Neural cell (in vitro differentiated cells): ENCODE measurements at regions not wholly inside any gene's neighbourhood (a gene's known extent, or its start where the extent isn't known, plus 50 kb on each side); places are given as distances from the start of the nearest gene placed in this dataset.

Source experiments
- H2AFZ ChIP-seq: fragments of 200-600, 300-800 bp; sonication (generic), shearing (Covaris generic); 2 replicates; pipeline ENCODE4 v1.6.0; 2014; ENCODE audit warnings: low read depth, mild to moderate bottlenecking, antibody characterized with exemption, low read length, moderate library complexity
- H3F3A ChIP-seq: fragments of 200-600 bp; shearing (Covaris generic); 2 replicates; pipeline ENCODE4 v1.6.1; 2016; ENCODE audit warnings: mild to moderate bottlenecking, moderate library complexity, mixed read lengths, antibody characterized with exemption, low read length; ENCODE audit not compliant: insufficient read depth, poor library complexity, severe bottlenecking
- H3K27ac ChIP-seq: fragments of 200-600, 300-800 bp; sonication (generic), shearing (Covaris generic); 2 replicates; pipeline ENCODE4 v1.5.1; 2014; ENCODE audit warnings: mild to moderate bottlenecking, low read length, moderate library complexity
- H3K27me3 ChIP-seq: fragments of 300-800, 200-600 bp; sonication (generic), shearing (Covaris generic); 2 replicates; pipeline ENCODE4 v1.6.0; 2014; ENCODE audit warnings: mild to moderate bottlenecking, low read depth, low read length, moderate library complexity; ENCODE audit not compliant: insufficient read depth
- H3K36me3 ChIP-seq: fragments of 300-800, 200-600 bp; sonication (generic), shearing (Covaris generic); 2 replicates; pipeline ENCODE4 v1.5.1; 2014; ENCODE audit warnings: mild to moderate bottlenecking, antibody characterized with exemption, low read length, moderate library complexity; ENCODE audit not compliant: insufficient read depth
- H3K4me2 ChIP-seq: fragments of 300-800, 200-600 bp; sonication (generic), shearing (Covaris generic); 2 replicates; pipeline ENCODE4 v1.6.0; 2014; ENCODE audit warnings: mild to moderate bottlenecking, low read length
- H3K4me3 ChIP-seq: fragments of 300-800, 200-600 bp; sonication (generic), shearing (Covaris generic); 2 replicates; pipeline ENCODE4 v1.5.1; 2014; ENCODE audit warnings: mild to moderate bottlenecking, low read length, moderate library complexity
- H3K79me2 ChIP-seq: fragments of 200-600 bp; shearing (Covaris generic); replicated peaks from 2 replicates; pipeline ENCODE4 v1.6.0; 2014; ENCODE audit warnings: mild to moderate bottlenecking, low read length, moderate library complexity; ENCODE audit not compliant: insufficient read depth
- H3K9ac ChIP-seq: fragments of 300-800, 200-600 bp; sonication (generic), shearing (Covaris generic); 2 replicates; pipeline ENCODE4 v1.6.1; 2016; ENCODE audit warnings: mild to moderate bottlenecking, low read length, mixed read lengths
- H3K9me2 ChIP-seq: fragments of 200-600 bp; shearing (Covaris generic); 2 replicates; pipeline ENCODE4 v1.6.1; 2016; ENCODE audit warnings: mild to moderate bottlenecking, low read length, mixed read lengths; ENCODE audit not compliant: insufficient read depth
- H3K9me3 ChIP-seq: fragments of 200-600, 300-800 bp; sonication (generic), shearing (Covaris generic); 2 replicates; pipeline ENCODE4 v1.6.1; 2016; ENCODE audit warnings: mild to moderate bottlenecking, mixed run types, low read length, moderate library complexity, mixed read lengths
- H4K20me1 ChIP-seq: fragments of 200-600 bp; shearing (Covaris generic); 2 replicates; pipeline ENCODE4 v1.6.1; 2016; ENCODE audit warnings: mild to moderate bottlenecking, mixed run types; ENCODE audit not compliant: insufficient read depth
- EP300 ChIP-seq: fragments of 450-650 bp; conservative IDR thresholded peaks from 2 replicates; pipeline ENCODE4 v1.6.1; 2014; ENCODE audit warnings: antibody characterized with exemption, mild to moderate bottlenecking, moderate library complexity; ENCODE audit not compliant: poor library complexity, severe bottlenecking
- EZH2 ChIP-seq: fragments of 200-600, 300-800 bp; shearing (Covaris generic), sonication (generic); IDR thresholded peaks from 2 replicates; pipeline ENCODE4 v1.6.1; 2014; ENCODE audit warnings: antibody characterized with exemption, low read length, borderline replicate concordance, mild to moderate bottlenecking; ENCODE audit not compliant: insufficient read depth, poor library complexity, severe bottlenecking
- MXI1 ChIP-seq: fragments of 450-650 bp; conservative IDR thresholded peaks from 2 replicates; pipeline ENCODE4 v1.6.1; 2014; ENCODE audit warnings: antibody characterized with exemption, mild to moderate bottlenecking; ENCODE audit not compliant: poor library complexity, severe bottlenecking
- POLR2AphosphoS5 ChIP-seq: IDR thresholded peaks from 2 replicates; pipeline ENCODE4 v1.6.1; 2012
- RAD21 ChIP-seq: fragments of 450-650 bp; conservative IDR thresholded peaks from 2 replicates; pipeline ENCODE4 v1.6.1; 2014; ENCODE audit warnings: antibody characterized with exemption, mild to moderate bottlenecking, moderate library complexity
- SMC3 ChIP-seq: fragments of 450-650 bp; conservative IDR thresholded peaks from 2 replicates; pipeline ENCODE4 v1.6.1; 2014; ENCODE audit warnings: antibody characterized with exemption, mild to moderate bottlenecking, moderate library complexity; ENCODE audit not compliant: poor library complexity
- TAF1 ChIP-seq: IDR thresholded peaks from 2 replicates; pipeline ENCODE4 v1.6.1; 2012; ENCODE audit warnings: low read depth
- TF ChIP-seq, protein P1 (sequence below): fragments of 450-650 bp; IDR thresholded peaks from 2 replicates; pipeline ENCODE4 v1.5.1; 2014; ENCODE audit warnings: antibody characterized with exemption, mild to moderate bottlenecking, moderate library complexity; ENCODE audit not compliant: poor library complexity, severe bottlenecking
- TF ChIP-seq, protein P2 (sequence below): IDR thresholded peaks from 2 replicates; pipeline ENCODE4 v1.6.1; 2012; ENCODE audit warnings: borderline replicate concordance

DNA sequence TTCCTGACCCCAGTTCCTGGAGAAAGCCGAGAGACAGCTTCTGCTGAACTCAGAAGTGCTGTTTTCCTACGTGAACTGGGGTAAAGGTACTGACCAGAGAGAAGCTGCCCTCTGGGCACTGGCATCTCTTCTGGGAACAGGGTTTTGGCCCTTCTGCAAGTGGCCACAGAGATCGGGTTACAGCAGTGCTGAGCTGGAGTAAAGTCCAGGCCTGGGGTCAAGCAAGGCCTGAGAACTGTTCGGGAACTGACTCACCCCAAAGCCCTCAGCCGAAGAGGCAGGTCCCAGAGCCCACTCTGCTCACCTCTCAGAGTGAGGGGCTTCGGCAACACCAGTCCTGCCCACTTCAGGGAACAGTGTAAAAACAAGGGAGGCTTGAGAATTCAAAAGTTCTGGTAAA is 177.2 kb upstream of the RUNX1 start:
- no peak overlapping the region for H2AFZ ChIP-seq
- no peaks in the 10 kb centered on the region for H3K27me3 ChIP-seq
- no peak overlapping the region for H3K4me2 ChIP-seq
- no peak overlapping the region for H3K9ac ChIP-seq
- H3K4me3 ChIP-seq, result no peak overlapping the region
- no peak overlapping the region for H3K27ac ChIP-seq
- no peaks in the 10 kb centered on the region for H3F3A ChIP-seq
- no peak for TF ChIP-seq EP300
- TF ChIP-seq, protein P1, sequence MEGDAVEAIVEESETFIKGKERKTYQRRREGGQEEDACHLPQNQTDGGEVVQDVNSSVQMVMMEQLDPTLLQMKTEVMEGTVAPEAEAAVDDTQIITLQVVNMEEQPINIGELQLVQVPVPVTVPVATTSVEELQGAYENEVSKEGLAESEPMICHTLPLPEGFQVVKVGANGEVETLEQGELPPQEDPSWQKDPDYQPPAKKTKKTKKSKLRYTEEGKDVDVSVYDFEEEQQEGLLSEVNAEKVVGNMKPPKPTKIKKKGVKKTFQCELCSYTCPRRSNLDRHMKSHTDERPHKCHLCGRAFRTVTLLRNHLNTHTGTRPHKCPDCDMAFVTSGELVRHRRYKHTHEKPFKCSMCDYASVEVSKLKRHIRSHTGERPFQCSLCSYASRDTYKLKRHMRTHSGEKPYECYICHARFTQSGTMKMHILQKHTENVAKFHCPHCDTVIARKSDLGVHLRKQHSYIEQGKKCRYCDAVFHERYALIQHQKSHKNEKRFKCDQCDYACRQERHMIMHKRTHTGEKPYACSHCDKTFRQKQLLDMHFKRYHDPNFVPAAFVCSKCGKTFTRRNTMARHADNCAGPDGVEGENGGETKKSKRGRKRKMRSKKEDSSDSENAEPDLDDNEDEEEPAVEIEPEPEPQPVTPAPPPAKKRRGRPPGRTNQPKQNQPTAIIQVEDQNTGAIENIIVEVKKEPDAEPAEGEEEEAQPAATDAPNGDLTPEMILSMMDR, result no peak
- TF ChIP-seq RAD21, result no peak
- no peak for TF ChIP-seq MXI1
- TF ChIP-seq, protein P2, sequence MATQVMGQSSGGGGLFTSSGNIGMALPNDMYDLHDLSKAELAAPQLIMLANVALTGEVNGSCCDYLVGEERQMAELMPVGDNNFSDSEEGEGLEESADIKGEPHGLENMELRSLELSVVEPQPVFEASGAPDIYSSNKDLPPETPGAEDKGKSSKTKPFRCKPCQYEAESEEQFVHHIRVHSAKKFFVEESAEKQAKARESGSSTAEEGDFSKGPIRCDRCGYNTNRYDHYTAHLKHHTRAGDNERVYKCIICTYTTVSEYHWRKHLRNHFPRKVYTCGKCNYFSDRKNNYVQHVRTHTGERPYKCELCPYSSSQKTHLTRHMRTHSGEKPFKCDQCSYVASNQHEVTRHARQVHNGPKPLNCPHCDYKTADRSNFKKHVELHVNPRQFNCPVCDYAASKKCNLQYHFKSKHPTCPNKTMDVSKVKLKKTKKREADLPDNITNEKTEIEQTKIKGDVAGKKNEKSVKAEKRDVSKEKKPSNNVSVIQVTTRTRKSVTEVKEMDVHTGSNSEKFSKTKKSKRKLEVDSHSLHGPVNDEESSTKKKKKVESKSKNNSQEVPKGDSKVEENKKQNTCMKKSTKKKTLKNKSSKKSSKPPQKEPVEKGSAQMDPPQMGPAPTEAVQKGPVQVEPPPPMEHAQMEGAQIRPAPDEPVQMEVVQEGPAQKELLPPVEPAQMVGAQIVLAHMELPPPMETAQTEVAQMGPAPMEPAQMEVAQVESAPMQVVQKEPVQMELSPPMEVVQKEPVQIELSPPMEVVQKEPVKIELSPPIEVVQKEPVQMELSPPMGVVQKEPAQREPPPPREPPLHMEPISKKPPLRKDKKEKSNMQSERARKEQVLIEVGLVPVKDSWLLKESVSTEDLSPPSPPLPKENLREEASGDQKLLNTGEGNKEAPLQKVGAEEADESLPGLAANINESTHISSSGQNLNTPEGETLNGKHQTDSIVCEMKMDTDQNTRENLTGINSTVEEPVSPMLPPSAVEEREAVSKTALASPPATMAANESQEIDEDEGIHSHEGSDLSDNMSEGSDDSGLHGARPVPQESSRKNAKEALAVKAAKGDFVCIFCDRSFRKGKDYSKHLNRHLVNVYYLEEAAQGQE, result no peak
- no peak for TF ChIP-seq SMC3
- TF ChIP-seq TAF1, result no peak
- no peak for TF ChIP-seq EZH2
- no peak for TF ChIP-seq POLR2AphosphoS5
- H3K36me3 ChIP-seq, result no peaks in the 10 kb centered on the region
- H3K9me3 ChIP-seq, result no peaks in the 10 kb centered on the region
- no peaks in the 10 kb centered on the region for H4K20me1 ChIP-seq
- H3K9me2 ChIP-seq, result no peaks in the 10 kb centered on the region
- no peaks in the 10 kb centered on the region for H3K79me2 ChIP-seq

DNA sequence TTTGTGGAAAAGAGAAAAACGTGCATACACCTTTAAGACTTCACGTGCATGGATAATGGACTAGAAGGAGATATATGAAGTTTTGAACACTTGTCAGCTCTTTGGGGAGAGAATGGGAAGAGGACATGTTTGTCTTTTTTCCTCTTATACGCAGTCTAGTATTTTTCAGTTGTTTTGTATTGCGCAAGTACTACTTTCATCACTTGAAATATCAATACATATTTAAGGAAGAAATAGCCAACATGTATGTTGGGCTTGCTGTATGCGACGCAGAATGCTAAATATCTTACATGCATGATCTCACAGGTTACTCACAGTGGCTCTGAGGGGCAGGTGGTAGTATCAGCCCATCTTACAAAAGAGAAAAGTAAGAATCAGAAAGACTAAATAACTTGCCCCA is 176.5 kb upstream of the RUNX1 start:
- H3K79me2 ChIP-seq, result no peaks in the 10 kb centered on the region
- no peak overlapping the region for H2AFZ ChIP-seq
- H3K9ac ChIP-seq, result no peak overlapping the region
- no peaks in the 10 kb centered on the region for H3K9me2 ChIP-seq
- H4K20me1 ChIP-seq, result no peaks in the 10 kb centered on the region
- TF ChIP-seq EZH2, result no peak
- TF ChIP-seq POLR2AphosphoS5, result no peak
- no peak for TF ChIP-seq MXI1
- TF ChIP-seq, protein P1, result no peak
- H3K27me3 ChIP-seq, result no peaks in the 10 kb centered on the region
- no peaks in the 10 kb centered on the region for H3K36me3 ChIP-seq
- no peaks in the 10 kb centered on the region for H3K9me3 ChIP-seq
- no peak overlapping the region for H3K4me2 ChIP-seq
- H3F3A ChIP-seq, result no peaks in the 10 kb centered on the region
- H3K27ac ChIP-seq, result no peak overlapping the region
- no peak overlapping the region for H3K4me3 ChIP-seq
